GM23248 (cell line): ENCODE measurements at regions not wholly inside any gene's neighbourhood (a gene's known extent, or its start where the extent isn't known, plus 50 kb on each side); places are given as distances from the start of the nearest gene placed in this dataset.
A peak's percentile ranks its signal among the peaks of the same experiment; 100 is the strongest.

Source experiments
- DNase-seq: peaks from one replicate; pipeline ENCODE4 v3.0.0-alpha.2; 2015
- H2AFZ ChIP-seq: fragments of 200-600 bp; sonication (generic); 2 replicates; pipeline ENCODE4 v1.6.1; 2016; ENCODE audit warnings: antibody characterized with exemption
- H3F3A ChIP-seq: fragments of 200-600 bp; sonication (generic); 2 replicates; pipeline ENCODE4 v1.6.1; 2016; ENCODE audit warnings: mild to moderate bottlenecking, antibody characterized with exemption, mixed run types; ENCODE audit not compliant: insufficient read depth
- H3K27ac ChIP-seq: fragments of 200-600 bp; sonication (generic); 2 replicates; pipeline ENCODE4 v1.5.1; 2016; ENCODE audit warnings: mild to moderate bottlenecking
- H3K27me3 ChIP-seq: fragments of 200-600 bp; sonication (generic); replicated peaks from 2 replicates; pipeline ENCODE4 v1.6.1; 2016; ENCODE audit warnings: mild to moderate bottlenecking; ENCODE audit not compliant: insufficient read depth
- H3K36me3 ChIP-seq: fragments of 200-600 bp; sonication (generic); 2 replicates; pipeline ENCODE4 v1.6.1; 2016; ENCODE audit warnings: low read depth, mild to moderate bottlenecking
- H3K4me1 ChIP-seq: fragments of 200-600 bp; sonication (generic); 2 replicates; pipeline ENCODE4 v1.6.1; 2016; ENCODE audit warnings: mild to moderate bottlenecking; ENCODE audit not compliant: insufficient read depth
- H3K4me2 ChIP-seq: fragments of 200-600 bp; sonication (generic); one replicate; pipeline ENCODE4 v1.6.1; 2016; ENCODE audit warnings: mild to moderate bottlenecking; ENCODE audit not compliant: unreplicated experiment
- H3K4me3 ChIP-seq: fragments of 200-600 bp; sonication (generic); 2 replicates; pipeline ENCODE4 v1.5.1; 2016; ENCODE audit warnings: mild to moderate bottlenecking
- H3K79me2 ChIP-seq: fragments of 200-600 bp; sonication (generic); 2 replicates; pipeline ENCODE4 v1.6.1; 2016; ENCODE audit warnings: mild to moderate bottlenecking; ENCODE audit not compliant: insufficient read depth
- H3K9ac ChIP-seq: fragments of 200-600 bp; sonication (generic); 2 replicates; pipeline ENCODE4 v1.6.1; 2016; ENCODE audit warnings: mild to moderate bottlenecking
- H3K9me2 ChIP-seq: fragments of 200-600 bp; sonication (generic); 2 replicates; pipeline ENCODE4 v1.6.1; 2016; ENCODE audit warnings: mixed run types, mild to moderate bottlenecking, moderate library complexity; ENCODE audit not compliant: insufficient read depth
- H3K9me3 ChIP-seq: fragments of 200-600 bp; sonication (generic); one replicate; pipeline ENCODE4 v1.6.1; 2017; ENCODE audit warnings: low read depth
- H4K20me1 ChIP-seq: fragments of 200-600 bp; sonication (generic); 2 replicates; pipeline ENCODE4 v1.6.0; 2016; ENCODE audit not compliant: insufficient read depth
- EZH2 ChIP-seq: fragments of 200-600 bp; sonication (generic); IDR thresholded peaks from 2 replicates; pipeline ENCODE4 v1.6.1; 2018; ENCODE audit warnings: antibody characterized with exemption, mild to moderate bottlenecking; ENCODE audit not compliant: insufficient read depth, poor library complexity, severe bottlenecking
- EZH2phosphoT487 ChIP-seq: fragments of 200-600 bp; sonication (generic); IDR thresholded peaks from 2 replicates; pipeline ENCODE4 v1.6.1; 2018; ENCODE audit warnings: antibody characterized with exemption, moderate library complexity, mild to moderate bottlenecking, low read depth; ENCODE audit not compliant: insufficient read depth
- WGBS, 2 experiments: methylation state at CpG; one replicate each; pipeline ENCODE4 v1.1.6; 2015 to 2017; ENCODE audit warnings: low lambda C conversion rate in 2 of 2, low coverage in 1 of 2; ENCODE audit errors: missing lambda C conversion rate in 2 of 2; 5-methylcytosine and 5-hydroxymethylcytosine counted together
- in situ Hi-C: fragments of 300-500 bp; cut with MboI; formaldehyde crosslinking; loops from 2 replicates; pipeline ENCODE4 v1.15.0; 2020

GRCh38 chr1:232293361-232293760 is 336.6 kb downstream of the SIPA1L2 start:
- Histone ChIP-seq H3K9ac (no peak overlapping the region), H3K27me3 (peaks cover 8% of the 10 kb centered on the region; the same call in 1 of the 2 replicates), H2AFZ (no peak overlapping the region), H3K4me3 (no peak overlapping the region), H4K20me1 (no peaks in the 10 kb centered on the region), H3F3A (no peaks in the 10 kb centered on the region), H3K27ac (no peak overlapping the region), H3K9me3 (no peaks in the 10 kb centered on the region), H3K4me2 (no peak overlapping the region), H3K79me2 (no peaks in the 10 kb centered on the region), H3K4me1 (no peaks in the 10 kb centered on the region), H3K9me2 (no peaks in the 10 kb centered on the region), H3K36me3 (no peaks in the 10 kb centered on the region)
- in situ Hi-C loops, result no loop called here
- 49 to 61% methylated on average over 3 of the region's 3 CpGs for WGBS, 2 experiments
- no peak for DNase-seq
- TF ChIP-seq EZH2 (no peak), EZH2phosphoT487 (no peak)

DNA sequence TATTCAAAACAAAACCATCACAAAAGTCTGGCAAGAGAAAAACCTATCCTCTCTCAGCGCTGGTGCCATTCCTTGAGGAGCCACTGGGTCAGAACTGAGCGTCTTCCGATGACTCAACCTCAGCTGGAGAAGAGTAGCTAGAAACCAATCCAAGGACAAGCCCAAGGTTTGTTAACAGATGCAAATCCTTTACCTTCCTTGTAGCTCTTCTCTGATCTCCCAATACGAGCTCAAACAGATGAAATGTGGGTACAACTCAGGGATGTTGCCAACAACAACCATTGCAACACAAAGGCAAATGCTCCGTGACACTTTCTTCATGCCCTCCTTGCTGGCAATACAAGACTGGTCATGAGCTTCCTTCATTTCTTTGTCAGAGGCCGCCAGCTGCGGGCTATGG is 337.1 kb downstream of the SIPA1L2 start:
- in situ Hi-C loops, result no loop called here
- peaks cover 7% of the 10 kb centered on the region; the same call in 1 of the 2 replicates for H3K27me3 ChIP-seq
- H3F3A ChIP-seq, result no peaks in the 10 kb centered on the region
- TF ChIP-seq EZH2phosphoT487 (no peak), EZH2 (no peak)
- H2AFZ ChIP-seq, result no peak overlapping the region
- no peaks in the 10 kb centered on the region for H4K20me1 ChIP-seq
- peak; percentile 30 for DNase-seq
- 32% methylated on average over 7 of the region's 7 CpGs for WGBS, 2 experiments
- H3K9me3 ChIP-seq, result no peaks in the 10 kb centered on the region
- no peak overlapping the region for H3K4me3 ChIP-seq
- no peak overlapping the region for H3K27ac ChIP-seq
- H3K9me2 ChIP-seq, result no peaks in the 10 kb centered on the region
- H3K36me3 ChIP-seq, result no peaks in the 10 kb centered on the region
- H3K4me2 ChIP-seq, result no peak overlapping the region
- no peak overlapping the region for H3K9ac ChIP-seq
- H3K4me1 ChIP-seq, result no peaks in the 10 kb centered on the region
- no peaks in the 10 kb centered on the region for H3K79me2 ChIP-seq

GRCh38 chr1:232292239-232292638 is 337.7 kb downstream of the SIPA1L2 start:
- no peak overlapping the region for H2AFZ ChIP-seq
- no peak for DNase-seq
- no peak for TF ChIP-seq EZH2phosphoT487
- TF ChIP-seq EZH2, result no peak
- peaks cover 1% of the 10 kb centered on the region; the same call in 1 of the 2 replicates for H3K27me3 ChIP-seq
- no peak overlapping the region for H3K4me2 ChIP-seq
- H3K9ac ChIP-seq, result no peak overlapping the region
- in situ Hi-C loops, result no loop called here
- H3K79me2 ChIP-seq, result no peaks in the 10 kb centered on the region
- no peak overlapping the region for H3K27ac ChIP-seq
- H4K20me1 ChIP-seq, result no peaks in the 10 kb centered on the region
- WGBS, 2 experiments, result 13 to 14% methylated on average over 2 of the region's 2 CpGs
- no peaks in the 10 kb centered on the region for H3K36me3 ChIP-seq
- H3K9me3 ChIP-seq, result no peaks in the 10 kb centered on the region
- no peaks in the 10 kb centered on the region for H3K4me1 ChIP-seq
- no peak overlapping the region for H3K4me3 ChIP-seq
- H3F3A ChIP-seq, result no peaks in the 10 kb centered on the region
- no peaks in the 10 kb centered on the region for H3K9me2 ChIP-seq

DNA sequence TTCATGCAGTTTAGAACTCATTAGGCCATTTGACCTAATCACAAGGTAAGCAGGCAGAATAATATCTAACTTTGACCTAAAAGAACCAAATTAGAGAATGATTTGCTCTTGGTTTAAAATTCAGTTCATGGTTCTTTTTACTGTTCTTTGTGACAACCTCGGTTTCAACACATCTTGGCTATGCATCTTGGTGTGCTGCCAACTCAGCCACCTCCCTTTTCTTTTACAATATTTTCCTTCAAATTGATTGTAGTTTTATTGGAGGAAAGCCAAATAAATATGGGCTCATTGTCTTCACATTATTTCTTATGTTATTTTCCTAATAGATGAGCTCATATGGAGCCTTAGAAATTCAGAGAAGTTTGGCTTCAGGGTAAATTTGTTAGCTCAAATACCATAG is 338.3 kb downstream of the SIPA1L2 start:
- in situ Hi-C loops, result no loop called here
- H4K20me1 ChIP-seq, result no peaks in the 10 kb centered on the region
- H3K79me2 ChIP-seq, result no peaks in the 10 kb centered on the region
- no peak overlapping the region for H3K27ac ChIP-seq
- H3K4me2 ChIP-seq, result no peak overlapping the region
- no peaks in the 10 kb centered on the region; the same call in 1 of the 2 replicates for H3K27me3 ChIP-seq
- DNase-seq, result no peak
- H3F3A ChIP-seq, result no peaks in the 10 kb centered on the region
- 0% methylated on average over 1 of the region's 1 CpG for WGBS, 2 experiments
- H3K9ac ChIP-seq, result no peak overlapping the region
- no peak overlapping the region for H2AFZ ChIP-seq
- H3K36me3 ChIP-seq, result no peaks in the 10 kb centered on the region
- no peaks in the 10 kb centered on the region for H3K9me3 ChIP-seq
- TF ChIP-seq EZH2phosphoT487 (no peak), EZH2 (no peak)
- no peak overlapping the region for H3K4me3 ChIP-seq
- H3K4me1 ChIP-seq, result no peaks in the 10 kb centered on the region
- no peaks in the 10 kb centered on the region for H3K9me2 ChIP-seq

DNA sequence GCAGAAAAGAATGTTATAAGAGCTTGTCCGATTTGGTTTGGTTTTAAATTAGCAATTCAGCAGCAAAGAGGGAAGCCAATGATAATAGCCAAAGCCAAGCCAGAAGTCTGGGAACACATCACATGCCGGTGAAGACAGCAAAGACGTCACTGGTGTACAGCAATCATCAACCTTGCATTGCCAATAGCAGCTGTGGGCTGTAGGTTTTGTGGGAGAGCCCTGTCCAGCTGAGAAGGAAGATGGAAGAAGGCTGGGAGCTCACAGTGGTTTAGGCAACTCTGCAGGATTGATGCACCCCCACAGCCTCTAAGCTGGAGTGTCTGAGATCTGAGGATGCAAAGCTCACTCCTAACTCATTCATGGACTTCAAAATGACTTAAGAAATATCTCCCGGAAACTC is 338.7 kb downstream of the SIPA1L2 start:
- H3K4me1 ChIP-seq, result no peaks in the 10 kb centered on the region
- H3K27me3 ChIP-seq, result no peaks in the 10 kb centered on the region; the same call in none of the 2 replicates
- no peak for DNase-seq
- no peak overlapping the region for H3K4me2 ChIP-seq
- TF ChIP-seq EZH2, result no peak
- TF ChIP-seq EZH2phosphoT487, result no peak
- no peak overlapping the region for H3K9ac ChIP-seq
- no peaks in the 10 kb centered on the region for H3F3A ChIP-seq
- no peak overlapping the region for H3K4me3 ChIP-seq
- H3K9me2 ChIP-seq, result no peaks in the 10 kb centered on the region
- no peak overlapping the region for H3K27ac ChIP-seq
- no peaks in the 10 kb centered on the region for H3K9me3 ChIP-seq
- H3K36me3 ChIP-seq, result no peaks in the 10 kb centered on the region
- no peak overlapping the region for H2AFZ ChIP-seq
- no peaks in the 10 kb centered on the region for H4K20me1 ChIP-seq
- in situ Hi-C loops, result no loop called here
- 14 to 15% methylated on average over 4 of the region's 4 CpGs for WGBS, 2 experiments
- H3K79me2 ChIP-seq, result no peaks in the 10 kb centered on the region
